WTC11 (cell line): ENCODE measurements at regions not wholly inside any gene's neighbourhood (a gene's known extent, or its start where the extent isn't known, plus 50 kb on each side); places are given as distances from the start of the nearest gene placed in this dataset.

Source experiments
- ATAC-seq: fragments of 200-7000 bp; cut with Tn5 transposase; 2 replicates; pipeline ENCODE4 v1.10.0; 2021; ENCODE audit warnings: mild to moderate bottlenecking, moderate library complexity
- CTCF ChIA-PET: fragments of 300-600 bp; sonication (Branson Sonifier 250); formaldehyde crosslinking; loops from one replicate; lab custom pipeline; 2021; ENCODE audit warnings: antibody characterized with exemption; lab: Charles Lee
- POLR2A ChIA-PET: fragments of 350-600 bp; sonication (Branson Sonifier 250); formaldehyde crosslinking; loops from one replicate; lab custom pipeline; 2021; ENCODE audit warnings: antibody characterized with exemption; lab: Charles Lee
- DNase-seq: peaks from one replicate; pipeline ENCODE4 v3.0.0; 2021; ENCODE audit warnings: low spot score
- H3K27ac Mint-ChIP-seq: 2 replicates; pipeline ENCODE4 v1.8.0; 2021; ENCODE audit warnings: mixed read lengths
- H3K27me3 Mint-ChIP-seq: 2 replicates; pipeline ENCODE4 v1.8.0; 2021; ENCODE audit warnings: low read depth, mild to moderate bottlenecking, moderate library complexity, mixed read lengths
- H3K36me3 Mint-ChIP-seq: 2 replicates; pipeline ENCODE4 v1.8.0; 2021; ENCODE audit warnings: mixed read lengths
- H3K4me1 Mint-ChIP-seq: 2 replicates; pipeline ENCODE4 v1.8.0; 2022; ENCODE audit warnings: mixed read lengths
- H3K4me3 Mint-ChIP-seq: 2 replicates; pipeline ENCODE4 v1.8.0; 2021; ENCODE audit warnings: mild to moderate bottlenecking, moderate library complexity, mixed read lengths
- H3K9me3 Mint-ChIP-seq: 2 replicates; pipeline ENCODE4 v1.8.0; 2021; ENCODE audit warnings: mixed read lengths
- CBFB ChIP-seq: sonication (generic); formaldehyde crosslinking; IDR thresholded peaks from 2 replicates; pipeline ENCODE4 v1.8.1; 2022; ENCODE audit warnings: mild to moderate bottlenecking, low read depth, missing genetic modification reagents
- CREB1 ChIP-seq: sonication (generic); formaldehyde crosslinking; IDR thresholded peaks from 2 replicates; pipeline ENCODE4 v1.8.0; 2023; ENCODE audit warnings: mild to moderate bottlenecking, missing genetic modification reagents
- IRF2 ChIP-seq: sonication (generic); formaldehyde crosslinking; IDR thresholded peaks from 2 replicates; pipeline ENCODE4 v1.8.0; 2022; ENCODE audit warnings: low read depth, missing genetic modification reagents, borderline replicate concordance
- KAT7 ChIP-seq: sonication (generic); formaldehyde crosslinking; IDR thresholded peaks from 2 replicates; pipeline ENCODE4 v1.8.1; 2023; ENCODE audit warnings: missing genetic modification reagents, mild to moderate bottlenecking, borderline replicate concordance
- MAX ChIP-seq: sonication (generic); formaldehyde crosslinking; IDR thresholded peaks from 2 replicates; pipeline ENCODE4 v1.8.0; 2022; ENCODE audit warnings: mild to moderate bottlenecking, missing genetic modification reagents
- MXD4 ChIP-seq: fragments of 250-450 bp; sonication (Bioruptor Pico); IDR thresholded peaks from 2 replicates; pipeline ENCODE4 v1.8.0; 2021; ENCODE audit warnings: mild to moderate bottlenecking, moderate library complexity, borderline replicate concordance
- NFATC4 ChIP-seq: fragments of 250-450 bp; sonication (Bioruptor Pico); IDR thresholded peaks from 2 replicates; pipeline ENCODE4 v1.9.0; 2021; ENCODE audit warnings: mild to moderate bottlenecking
- NR2C2 ChIP-seq: sonication (generic); formaldehyde crosslinking; IDR thresholded peaks from 2 replicates; pipeline ENCODE4 v1.8.0; 2022; ENCODE audit warnings: mild to moderate bottlenecking, missing genetic modification reagents
- NR3C1 ChIP-seq: sonication (generic); formaldehyde crosslinking; conservative IDR thresholded peaks from 2 replicates; pipeline ENCODE4 v1.8.1; 2023; ENCODE audit warnings: low read depth, mild to moderate bottlenecking, missing genetic modification reagents
- RELA ChIP-seq: sonication (generic); formaldehyde crosslinking; IDR thresholded peaks from 2 replicates; pipeline ENCODE4 v1.8.1; 2022; ENCODE audit warnings: missing genetic modification reagents, mild to moderate bottlenecking, borderline replicate concordance
- TP53 ChIP-seq: sonication (generic); formaldehyde crosslinking; IDR thresholded peaks from 2 replicates; pipeline ENCODE4 v1.8.1; 2023; ENCODE audit warnings: mild to moderate bottlenecking, missing genetic modification reagents
- ZNF317 ChIP-seq: sonication (generic); formaldehyde crosslinking; IDR thresholded peaks from 2 replicates; pipeline ENCODE4 v1.8.1; 2023; ENCODE audit warnings: low read depth, mild to moderate bottlenecking, moderate library complexity, missing genetic modification reagents, borderline replicate concordance
- ZNF416 ChIP-seq: fragments of 250-450 bp; sonication (Bioruptor Pico); IDR thresholded peaks from 2 replicates; pipeline ENCODE4 v1.9.0; 2021; ENCODE audit warnings: mild to moderate bottlenecking, inconsistent platforms
- ZNF532 ChIP-seq: fragments of 250-450 bp; sonication (Bioruptor Pico); IDR thresholded peaks from 2 replicates; pipeline ENCODE4 v1.9.0; 2021; ENCODE audit warnings: mild to moderate bottlenecking, borderline replicate concordance
- ZNF671 ChIP-seq: fragments of 250-450 bp; sonication (Bioruptor Pico); IDR thresholded peaks from 2 replicates; pipeline ENCODE4 v1.8.0; 2021; ENCODE audit warnings: mild to moderate bottlenecking
- TF ChIP-seq, protein P1 (sequence below): sonication (generic); formaldehyde crosslinking; IDR thresholded peaks from 2 replicates; pipeline ENCODE4 v1.8.0; 2022; ENCODE audit warnings: missing genetic modification reagents
- TF ChIP-seq, protein P2 (sequence below): sonication (generic); formaldehyde crosslinking; IDR thresholded peaks from 2 replicates; pipeline ENCODE4 v1.8.0; 2023; ENCODE audit warnings: missing genetic modification reagents
- TF ChIP-seq, protein P3 (sequence below): sonication (generic); formaldehyde crosslinking; IDR thresholded peaks from 2 replicates; pipeline ENCODE4 v1.8.0; 2022; ENCODE audit warnings: mild to moderate bottlenecking, missing genetic modification reagents

DNA sequence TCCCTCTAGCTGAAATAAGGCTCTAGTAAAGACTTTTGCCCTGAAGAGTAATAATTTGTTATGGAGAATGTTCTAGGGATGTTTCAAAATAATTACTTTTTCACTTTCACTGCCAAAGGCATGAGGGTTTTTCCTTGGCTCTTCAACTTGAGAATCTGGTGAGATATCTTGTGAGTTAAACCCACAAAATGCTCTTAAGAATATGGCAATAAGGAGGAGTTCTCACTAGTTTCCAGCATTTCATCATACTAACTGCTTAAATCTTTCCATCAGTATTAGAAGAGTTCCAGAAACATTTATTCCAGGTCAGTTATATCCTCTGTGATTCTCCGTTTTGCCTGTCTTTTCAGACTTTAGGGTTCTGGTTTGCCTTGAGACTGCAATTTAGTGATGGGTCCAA is 785.6 kb upstream of the GJE1 start:
- POLR2A ChIA-PET = no interaction called here
- H3K4me1 Mint-ChIP-seq = no peaks in the 10 kb centered on the region
- H3K9me3 Mint-ChIP-seq = peaks cover 6% of the 10 kb centered on the region; the same call in 1 of the 2 replicates
- no peaks in the 10 kb centered on the region for H3K27me3 Mint-ChIP-seq
- no peak for TF ChIP-seq NFATC4 (CRISPR knock-in tag)
- TF ChIP-seq MXD4 = no peak
- no peak for TF ChIP-seq NR3C1 (CRISPR knock-in tag)
- no peak for TF ChIP-seq CREB1 (CRISPR knock-in tag)
- H3K36me3 Mint-ChIP-seq = no peaks in the 10 kb centered on the region
- H3K4me3 Mint-ChIP-seq = no peak overlapping the region
- CTCF ChIA-PET = no interaction called here
- ATAC-seq = no peak
- no peak overlapping the region for H3K27ac Mint-ChIP-seq
- DNase-seq = no peak

- CTCF ChIA-PET = no interaction called here
Observed at GRCh38 chr6:141346535-141346934, 786.2 kb upstream of the GJE1 start.

GRCh38 chr6:141337191-141337590 is 795.5 kb upstream of the GJE1 start:
- H3K27me3 Mint-ChIP-seq = no peaks in the 10 kb centered on the region
- H3K27ac Mint-ChIP-seq = no peak overlapping the region
- H3K4me3 Mint-ChIP-seq = no peak overlapping the region
- peaks cover 22% of the 10 kb centered on the region for H3K9me3 Mint-ChIP-seq
- DNase-seq = no peak
- no peaks in the 10 kb centered on the region for H3K4me1 Mint-ChIP-seq
- no peak for TF ChIP-seq NR2C2 (CRISPR knock-in tag)
- TF ChIP-seq, all 79 proteins: peak for 0
- POLR2A ChIA-PET = no interaction called here
- H3K36me3 Mint-ChIP-seq = no peaks in the 10 kb centered on the region
- CTCF ChIA-PET = no interaction called here
- ATAC-seq = no peak

More at GRCh38 chr6:141346535-141346934, 786.2 kb upstream of the GJE1 start:
- POLR2A ChIA-PET = no interaction called here
- H3K4me3 Mint-ChIP-seq = no peak overlapping the region
- no peaks in the 10 kb centered on the region for H3K4me1 Mint-ChIP-seq
- no peak overlapping the region for H3K27ac Mint-ChIP-seq
- DNase-seq (no peak), ATAC-seq (no peak)
- no peak for TF ChIP-seq RELA (CRISPR knock-in tag)
- H3K36me3 Mint-ChIP-seq = no peaks in the 10 kb centered on the region
- H3K9me3 Mint-ChIP-seq = peaks cover 7% of the 10 kb centered on the region; the same call in 1 of the 2 replicates
- H3K27me3 Mint-ChIP-seq = no peaks in the 10 kb centered on the region

- Mint-ChIP-seq H3K9me3 (peaks cover 14% of the 10 kb centered on the region), H3K4me1 (no peaks in the 10 kb centered on the region), H3K27ac (no peak overlapping the region; the same call in 1 of the 2 replicates), H3K4me3 (no peak overlapping the region), H3K36me3 (no peaks in the 10 kb centered on the region), H3K27me3 (no peaks in the 10 kb centered on the region)
- POLR2A ChIA-PET = no interaction called here
- DNase-seq (no peak), ATAC-seq (no peak)
- CTCF ChIA-PET = no interaction called here
- TF ChIP-seq, protein P1, sequence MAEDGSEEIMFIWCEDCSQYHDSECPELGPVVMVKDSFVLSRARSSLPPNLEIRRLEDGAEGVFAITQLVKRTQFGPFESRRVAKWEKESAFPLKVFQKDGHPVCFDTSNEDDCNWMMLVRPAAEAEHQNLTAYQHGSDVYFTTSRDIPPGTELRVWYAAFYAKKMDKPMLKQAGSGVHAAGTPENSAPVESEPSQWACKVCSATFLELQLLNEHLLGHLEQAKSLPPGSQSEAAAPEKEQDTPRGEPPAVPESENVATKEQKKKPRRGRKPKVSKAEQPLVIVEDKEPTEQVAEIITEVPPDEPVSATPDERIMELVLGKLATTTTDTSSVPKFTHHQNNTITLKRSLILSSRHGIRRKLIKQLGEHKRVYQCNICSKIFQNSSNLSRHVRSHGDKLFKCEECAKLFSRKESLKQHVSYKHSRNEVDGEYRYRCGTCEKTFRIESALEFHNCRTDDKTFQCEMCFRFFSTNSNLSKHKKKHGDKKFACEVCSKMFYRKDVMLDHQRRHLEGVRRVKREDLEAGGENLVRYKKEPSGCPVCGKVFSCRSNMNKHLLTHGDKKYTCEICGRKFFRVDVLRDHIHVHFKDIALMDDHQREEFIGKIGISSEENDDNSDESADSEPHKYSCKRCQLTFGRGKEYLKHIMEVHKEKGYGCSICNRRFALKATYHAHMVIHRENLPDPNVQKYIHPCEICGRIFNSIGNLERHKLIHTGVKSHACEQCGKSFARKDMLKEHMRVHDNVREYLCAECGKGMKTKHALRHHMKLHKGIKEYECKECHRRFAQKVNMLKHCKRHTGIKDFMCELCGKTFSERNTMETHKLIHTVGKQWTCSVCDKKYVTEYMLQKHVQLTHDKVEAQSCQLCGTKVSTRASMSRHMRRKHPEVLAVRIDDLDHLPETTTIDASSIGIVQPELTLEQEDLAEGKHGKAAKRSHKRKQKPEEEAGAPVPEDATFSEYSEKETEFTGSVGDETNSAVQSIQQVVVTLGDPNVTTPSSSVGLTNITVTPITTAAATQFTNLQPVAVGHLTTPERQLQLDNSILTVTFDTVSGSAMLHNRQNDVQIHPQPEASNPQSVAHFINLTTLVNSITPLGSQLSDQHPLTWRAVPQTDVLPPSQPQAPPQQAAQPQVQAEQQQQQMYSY (CRISPR knock-in tag) = no peak
- TF ChIP-seq ZNF532 (CRISPR knock-in tag) = no peak
- TF ChIP-seq, protein P2, sequence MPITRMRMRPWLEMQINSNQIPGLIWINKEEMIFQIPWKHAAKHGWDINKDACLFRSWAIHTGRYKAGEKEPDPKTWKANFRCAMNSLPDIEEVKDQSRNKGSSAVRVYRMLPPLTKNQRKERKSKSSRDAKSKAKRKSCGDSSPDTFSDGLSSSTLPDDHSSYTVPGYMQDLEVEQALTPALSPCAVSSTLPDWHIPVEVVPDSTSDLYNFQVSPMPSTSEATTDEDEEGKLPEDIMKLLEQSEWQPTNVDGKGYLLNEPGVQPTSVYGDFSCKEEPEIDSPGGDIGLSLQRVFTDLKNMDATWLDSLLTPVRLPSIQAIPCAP = no peak
- TF ChIP-seq, protein P3, sequence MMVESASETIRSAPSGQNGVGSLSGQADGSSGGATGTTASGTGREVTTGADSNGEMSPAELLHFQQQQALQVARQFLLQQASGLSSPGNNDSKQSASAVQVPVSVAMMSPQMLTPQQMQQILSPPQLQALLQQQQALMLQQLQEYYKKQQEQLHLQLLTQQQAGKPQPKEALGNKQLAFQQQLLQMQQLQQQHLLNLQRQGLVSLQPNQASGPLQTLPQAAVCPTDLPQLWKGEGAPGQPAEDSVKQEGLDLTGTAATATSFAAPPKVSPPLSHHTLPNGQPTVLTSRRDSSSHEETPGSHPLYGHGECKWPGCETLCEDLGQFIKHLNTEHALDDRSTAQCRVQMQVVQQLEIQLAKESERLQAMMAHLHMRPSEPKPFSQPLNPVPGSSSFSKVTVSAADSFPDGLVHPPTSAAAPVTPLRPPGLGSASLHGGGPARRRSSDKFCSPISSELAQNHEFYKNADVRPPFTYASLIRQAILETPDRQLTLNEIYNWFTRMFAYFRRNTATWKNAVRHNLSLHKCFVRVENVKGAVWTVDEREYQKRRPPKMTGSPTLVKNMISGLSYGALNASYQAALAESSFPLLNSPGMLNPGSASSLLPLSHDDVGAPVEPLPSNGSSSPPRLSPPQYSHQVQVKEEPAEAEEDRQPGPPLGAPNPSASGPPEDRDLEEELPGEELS (CRISPR knock-in tag) = no peak
- no peak for TF ChIP-seq CBFB (CRISPR knock-in tag)
- TF ChIP-seq TP53 (CRISPR knock-in tag) = no peak
- no peak for TF ChIP-seq IRF2 (CRISPR knock-in tag)
- no peak for TF ChIP-seq ZNF416 (CRISPR knock-in tag)
- no peak for TF ChIP-seq KAT7 (CRISPR knock-in tag)
- no peak for TF ChIP-seq ZNF671 (CRISPR knock-in tag)
- TF ChIP-seq MAX (CRISPR knock-in tag) = no peak
- TF ChIP-seq ZNF317 (CRISPR knock-in tag) = no peak
Observed at GRCh38 chr6:141335477-141336273, 797.0 kb upstream of the GJE1 start.
